ENCODE measurements at regions not wholly inside any gene's neighbourhood (a gene's known extent, or its start where the extent isn't known, plus 50 kb on each side); places are given as distances from the start of the nearest gene placed in this dataset.

DNA sequence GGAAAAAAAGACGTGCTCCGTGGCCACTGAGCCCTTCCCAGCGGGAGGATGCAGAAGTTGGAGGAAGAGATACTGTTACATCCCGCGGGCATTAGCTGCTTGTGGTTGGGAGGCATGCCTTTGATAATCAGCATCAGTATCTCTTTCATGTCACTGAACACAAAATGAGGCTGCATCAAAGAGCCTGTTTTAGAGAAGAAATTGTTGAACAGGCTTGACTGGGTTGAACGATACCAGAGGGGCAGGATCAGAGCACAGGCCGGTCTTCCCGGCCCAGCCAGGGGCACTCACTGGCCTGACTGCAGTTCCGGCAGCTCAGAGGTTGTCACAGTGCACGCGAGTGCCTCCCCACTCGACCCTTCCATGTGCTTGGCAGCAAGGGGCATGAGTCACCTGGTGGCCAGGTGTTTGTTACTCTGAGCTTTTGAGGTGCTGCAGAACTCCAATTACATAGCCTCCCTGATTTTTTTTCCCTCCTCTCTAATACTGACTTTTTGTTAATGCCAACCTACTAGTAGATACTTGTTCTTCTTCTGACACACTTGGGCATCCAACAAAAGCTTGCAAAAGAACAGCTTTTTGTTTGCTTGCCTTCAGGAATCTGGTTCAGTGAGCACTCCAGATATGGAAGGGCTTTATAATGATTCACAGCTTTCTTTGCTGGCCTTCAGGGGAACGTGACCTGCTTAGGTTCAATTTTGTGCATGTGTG lies 121.6 kb downstream of the VAPA start:
- Histone ChIP-seq H3K27ac (no peak overlapping the region), H3K9me3 (no peaks in the 10 kb centered on the region), H3K4me1 (no peaks in the 10 kb centered on the region), H3K36me3 (no peaks in the 10 kb centered on the region), H3K4me3 (no peak overlapping the region), H3K9ac (ENCODE audit: low read depth in 2 of 2, low read length in 2 of 2) (no peak overlapping the region), H3K27me3 (no peaks in the 10 kb centered on the region)
- no peak for TF ChIP-seq CTCF (IDR thresholded peaks at IDR 0.05)
- DNase-seq = no peak
- intact Hi-C loops (cut with DNase I) = no loop called here

DNA sequence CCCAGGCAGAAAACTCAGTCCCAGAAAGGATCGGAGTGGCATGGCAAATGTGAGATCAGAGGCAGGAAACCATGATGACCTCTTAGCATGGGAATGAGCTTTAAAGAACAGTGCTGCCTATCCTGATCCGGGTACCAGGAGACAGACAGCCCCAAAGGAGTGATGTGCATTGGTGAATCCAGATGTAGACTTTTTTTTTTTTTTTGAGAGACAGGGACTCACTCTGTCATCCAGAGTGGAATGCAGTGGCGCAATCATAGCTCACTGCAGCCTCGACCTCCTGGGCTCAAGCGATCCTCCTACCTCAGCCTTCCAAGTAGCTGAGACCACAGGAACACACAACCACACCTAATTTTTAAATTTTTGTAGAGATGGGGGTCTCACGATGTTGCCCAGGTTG lies 122.7 kb downstream of the VAPA start:
- H3K4me1 ChIP-seq = no peaks in the 10 kb centered on the region
- H3K36me3 ChIP-seq = no peaks in the 10 kb centered on the region
- intact Hi-C loops (cut with DNase I) = no loop called here
- H3K9ac ChIP-seq (ENCODE audit: low read depth in 2 of 2, low read length in 2 of 2) = no peak overlapping the region
- H3K9me3 ChIP-seq = no peaks in the 10 kb centered on the region
- no peak overlapping the region for H3K27ac ChIP-seq
- TF ChIP-seq CTCF (IDR thresholded peaks at IDR 0.05) = no peak
- no peak overlapping the region for H3K4me3 ChIP-seq
- no peak for DNase-seq
- H3K27me3 ChIP-seq = no peaks in the 10 kb centered on the region

- Histone ChIP-seq H3K27ac (no peak overlapping the region), H3K36me3 (no peaks in the 10 kb centered on the region), H3K4me1 (no peaks in the 10 kb centered on the region), H3K4me3 (no peak overlapping the region), H3K9me3 (no peaks in the 10 kb centered on the region), H3K9ac (ENCODE audit: low read depth in 2 of 2, low read length in 2 of 2) (no peak overlapping the region), H3K27me3 (no peaks in the 10 kb centered on the region)
- intact Hi-C loops (cut with DNase I) = no loop called here
- no peak for TF ChIP-seq CTCF (IDR thresholded peaks at IDR 0.05)
- no peak for DNase-seq
These were observed 123.4 kb downstream of the VAPA start for GRCh38 chr18:10037181-10037580.

- Histone ChIP-seq H3K4me3 (no peak overlapping the region), H3K27me3 (no peaks in the 10 kb centered on the region), H3K9me3 (no peaks in the 10 kb centered on the region), H3K27ac (no peak overlapping the region), H3K9ac (ENCODE audit: low read depth in 2 of 2, low read length in 2 of 2) (no peak overlapping the region), H3K36me3 (no peaks in the 10 kb centered on the region), H3K4me1 (no peaks in the 10 kb centered on the region)
- DNase-seq = no peak
- intact Hi-C loops (cut with DNase I) = no loop called here
- no peak for TF ChIP-seq CTCF (IDR thresholded peaks at IDR 0.05)
These were observed 124.5 kb downstream of the VAPA start for GRCh38 chr18:10038268-10038667.

- TF ChIP-seq CTCF (IDR thresholded peaks at IDR 0.05) = no peak
- Histone ChIP-seq H3K27me3 (no peaks in the 10 kb centered on the region), H3K9me3 (no peaks in the 10 kb centered on the region), H3K4me1 (no peaks in the 10 kb centered on the region), H3K9ac (ENCODE audit: low read depth in 2 of 2, low read length in 2 of 2) (no peak overlapping the region), H3K27ac (peak overlapping the region; percentile 44), H3K4me3 (no peak overlapping the region), H3K36me3 (no peaks in the 10 kb centered on the region)
- no peak for DNase-seq
- intact Hi-C loops (cut with DNase I) = no loop called here
These were observed 126.6 kb downstream of the VAPA start for GRCh38 chr18:10040287-10041011.

Measured in colonic mucosa (tissue), 4 donors.